DOHH2 (cell line): ENCODE measurements at regions not wholly inside any gene's neighbourhood (a gene's known extent, or its start where the extent isn't known, plus 50 kb on each side); places are given as distances from the start of the nearest gene placed in this dataset.

Experiments
- EZH2phosphoT487 ChIP-seq: fragments of 200-600 bp; sonication (generic); IDR thresholded peaks from 2 replicates; pipeline ENCODE4 v1.6.1; 2017; ENCODE audit warnings: borderline replicate concordance, mild to moderate bottlenecking, antibody characterized with exemption, low read length, moderate library complexity, mixed read lengths
- TF ChIP-seq, protein P1 (sequence below): fragments of 200-600 bp; sonication (generic); IDR thresholded peaks from one replicate; pipeline ENCODE4 v1.5.1; 2014; ENCODE audit warnings: antibody characterized with exemption, mild to moderate bottlenecking, low read depth, low read length; ENCODE audit not compliant: poor library complexity, severe bottlenecking

DNA sequence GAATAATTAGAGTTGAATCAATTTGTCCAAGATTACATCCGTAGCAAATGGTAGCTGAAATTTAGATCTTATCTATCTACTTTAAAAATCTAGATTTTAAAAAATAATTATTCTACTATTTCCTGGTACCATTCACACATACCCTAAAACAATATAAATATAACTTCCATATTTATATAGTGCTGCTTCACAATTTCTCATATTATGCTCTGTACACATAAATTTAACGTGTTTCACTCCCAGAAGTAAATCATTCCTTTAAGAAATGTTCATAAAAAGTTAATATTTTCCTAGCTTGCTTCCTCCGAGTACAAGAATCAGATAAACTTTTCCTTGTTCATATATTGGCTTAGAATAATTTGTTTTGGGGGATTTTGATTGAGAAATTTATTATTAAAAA is 857.0 kb upstream of the SPRY2 start:
- TF ChIP-seq, protein P1, sequence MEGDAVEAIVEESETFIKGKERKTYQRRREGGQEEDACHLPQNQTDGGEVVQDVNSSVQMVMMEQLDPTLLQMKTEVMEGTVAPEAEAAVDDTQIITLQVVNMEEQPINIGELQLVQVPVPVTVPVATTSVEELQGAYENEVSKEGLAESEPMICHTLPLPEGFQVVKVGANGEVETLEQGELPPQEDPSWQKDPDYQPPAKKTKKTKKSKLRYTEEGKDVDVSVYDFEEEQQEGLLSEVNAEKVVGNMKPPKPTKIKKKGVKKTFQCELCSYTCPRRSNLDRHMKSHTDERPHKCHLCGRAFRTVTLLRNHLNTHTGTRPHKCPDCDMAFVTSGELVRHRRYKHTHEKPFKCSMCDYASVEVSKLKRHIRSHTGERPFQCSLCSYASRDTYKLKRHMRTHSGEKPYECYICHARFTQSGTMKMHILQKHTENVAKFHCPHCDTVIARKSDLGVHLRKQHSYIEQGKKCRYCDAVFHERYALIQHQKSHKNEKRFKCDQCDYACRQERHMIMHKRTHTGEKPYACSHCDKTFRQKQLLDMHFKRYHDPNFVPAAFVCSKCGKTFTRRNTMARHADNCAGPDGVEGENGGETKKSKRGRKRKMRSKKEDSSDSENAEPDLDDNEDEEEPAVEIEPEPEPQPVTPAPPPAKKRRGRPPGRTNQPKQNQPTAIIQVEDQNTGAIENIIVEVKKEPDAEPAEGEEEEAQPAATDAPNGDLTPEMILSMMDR, result no peak
- no peak for TF ChIP-seq EZH2phosphoT487
